Stimulated activated CD4-positive, alpha-beta T cell treated with anti-CD3 and anti-CD28 coated beads, Interleukin-2, amount 100 ng/mL, for 4 hours (primary cell): ENCODE measurements at regions not wholly inside any gene's neighbourhood (a gene's known extent, or its start where the extent isn't known, plus 50 kb on each side); places are given as distances from the start of the nearest gene placed in this dataset.

Experiments
- DNase-seq: peaks from one replicate; pipeline ENCODE4 v3.0.0-alpha.2; 2020; ENCODE audit warnings: low read depth

GRCh38 chr9:7394002-7394774, 405.4 kb downstream of the DMAC1 start:
- no peak for DNase-seq

DNA sequence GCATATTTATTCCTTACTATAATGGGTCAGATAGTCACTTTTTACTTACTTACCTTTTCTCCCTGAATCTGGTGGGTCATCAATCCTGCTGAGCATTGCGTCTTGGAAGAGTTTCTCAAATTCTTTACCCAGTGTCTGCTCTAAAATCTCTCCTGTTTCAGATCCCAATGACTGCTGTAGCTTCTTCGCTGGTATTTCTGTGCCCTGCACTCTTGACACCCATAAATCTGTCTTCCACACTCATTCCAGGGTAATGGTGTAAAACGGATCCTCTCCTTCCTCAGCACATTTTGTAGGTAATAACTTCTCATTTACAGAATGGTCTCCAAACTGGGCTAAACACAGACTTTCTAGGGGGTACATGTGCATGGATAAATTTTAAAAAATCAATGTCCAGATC, 407.4 kb downstream of the DMAC1 start:
- no peak for DNase-seq

DNA sequence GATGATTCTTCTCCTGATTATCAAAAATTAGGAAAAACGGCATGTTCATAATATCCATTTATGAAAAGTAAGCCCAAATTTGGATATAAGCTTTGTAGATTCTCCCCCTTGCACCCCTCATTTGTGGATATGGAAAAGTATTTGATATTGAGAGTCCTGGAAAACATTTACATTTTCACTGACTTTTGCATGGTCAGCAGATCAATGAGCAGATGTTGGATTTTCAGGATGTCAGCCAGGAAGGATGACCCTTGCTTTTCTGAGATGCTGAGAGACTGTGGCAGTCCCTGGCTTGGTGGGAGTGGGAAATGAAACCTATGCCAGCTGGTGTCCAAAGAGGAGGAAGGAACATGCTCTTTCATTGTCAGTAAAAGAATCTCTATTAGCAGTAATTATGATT, 410.8 kb downstream of the DMAC1 start:
- DNase-seq = no peak

DNA sequence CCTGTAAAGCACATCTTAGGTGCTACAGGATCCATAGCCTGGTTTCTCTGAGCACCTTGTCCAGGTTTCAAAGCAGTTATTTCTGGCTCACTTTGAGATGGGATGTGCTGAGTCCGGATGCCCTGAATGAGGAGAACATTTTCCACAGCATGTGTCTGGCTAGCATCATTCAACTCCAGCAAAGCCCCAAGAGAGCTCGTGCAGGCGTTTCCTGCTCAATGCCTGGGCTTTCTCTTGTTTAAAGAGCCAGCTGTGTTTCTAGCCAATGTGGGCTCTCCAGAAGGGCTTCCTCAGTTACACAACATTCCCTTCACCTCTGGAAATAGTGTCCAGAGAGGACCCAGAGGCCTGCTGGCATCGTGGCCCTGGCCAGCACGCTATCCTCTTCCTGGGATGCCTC, 411.7 kb downstream of the DMAC1 start:
- DNase-seq = no peak

DNA sequence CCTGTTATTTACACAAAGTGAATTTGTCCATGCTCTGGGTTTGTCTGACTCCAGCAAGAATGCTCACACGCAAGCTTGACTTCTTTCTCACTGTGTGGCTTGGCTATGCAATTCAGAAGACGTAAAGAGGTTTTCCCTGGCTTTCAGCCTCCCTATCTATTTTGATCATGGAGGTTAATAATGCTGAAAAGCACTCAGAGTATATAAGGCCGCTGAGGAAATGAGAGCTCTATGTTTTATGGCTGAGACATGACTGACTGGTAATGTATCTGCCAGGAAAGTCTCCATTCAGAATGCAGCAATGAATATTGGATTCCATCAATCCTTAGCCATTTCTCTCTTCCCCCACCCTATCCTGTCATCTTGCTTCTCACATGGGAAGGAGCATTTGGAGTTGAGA, 417.3 kb downstream of the DMAC1 start:
- DNase-seq = no peak

GRCh38 chr9:7377489-7377888, 422.1 kb downstream of the DMAC1 start:
- no peak for DNase-seq

GRCh38 chr9:7376833-7377232, 422.7 kb downstream of the DMAC1 start:
- no peak for DNase-seq

- no peak for DNase-seq
These were observed 423.4 kb downstream of the DMAC1 start for GRCh38 chr9:7376213-7376612.

GRCh38 chr9:7375013-7375511, 424.5 kb downstream of the DMAC1 start:
- no peak for DNase-seq

- no peak for DNase-seq
These were observed 428.6 kb downstream of the DMAC1 start for GRCh38 chr9:7370988-7371387.

DNA sequence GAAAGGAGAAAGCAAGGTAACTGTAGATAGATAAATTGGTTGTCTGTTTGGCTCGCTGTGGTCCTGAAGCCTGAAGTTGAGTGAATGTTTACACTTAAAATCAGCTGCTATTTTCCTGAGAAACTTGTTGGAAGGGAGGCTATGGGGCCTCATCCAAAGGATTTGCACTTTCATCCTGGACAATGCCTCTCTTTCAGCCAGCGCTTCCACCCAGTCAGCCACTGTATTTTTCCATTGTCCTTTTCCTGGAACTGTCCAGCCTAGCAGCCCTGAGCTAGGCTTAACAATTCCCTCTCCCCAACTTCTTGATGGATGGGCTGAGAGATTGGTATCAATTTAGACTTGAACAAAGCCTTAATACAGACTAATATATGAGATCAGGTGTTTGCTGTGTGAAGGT, 429.2 kb downstream of the DMAC1 start:
- no peak for DNase-seq

DNA sequence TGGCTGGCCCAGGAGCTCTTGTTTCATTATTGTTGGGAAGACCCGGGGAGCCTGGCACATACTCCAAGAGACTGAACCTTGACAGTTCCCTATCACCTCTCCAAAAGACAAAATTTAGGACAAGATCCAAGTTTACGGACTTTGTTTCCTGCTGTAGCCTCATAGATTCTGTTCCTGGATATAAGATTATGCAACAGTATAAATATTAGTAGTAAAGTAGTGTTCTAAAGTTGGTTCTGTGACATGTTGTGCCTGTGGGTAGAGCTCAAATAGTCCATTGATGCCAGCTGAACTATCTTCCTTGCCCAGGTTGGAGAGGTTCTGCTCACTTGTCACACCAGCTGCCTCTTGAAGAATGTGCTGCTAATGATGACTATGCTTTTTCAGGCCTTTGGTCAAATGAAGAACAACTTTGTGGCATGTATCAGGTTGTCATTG, 430.2 kb downstream of the DMAC1 start:
- no peak for DNase-seq

DNA sequence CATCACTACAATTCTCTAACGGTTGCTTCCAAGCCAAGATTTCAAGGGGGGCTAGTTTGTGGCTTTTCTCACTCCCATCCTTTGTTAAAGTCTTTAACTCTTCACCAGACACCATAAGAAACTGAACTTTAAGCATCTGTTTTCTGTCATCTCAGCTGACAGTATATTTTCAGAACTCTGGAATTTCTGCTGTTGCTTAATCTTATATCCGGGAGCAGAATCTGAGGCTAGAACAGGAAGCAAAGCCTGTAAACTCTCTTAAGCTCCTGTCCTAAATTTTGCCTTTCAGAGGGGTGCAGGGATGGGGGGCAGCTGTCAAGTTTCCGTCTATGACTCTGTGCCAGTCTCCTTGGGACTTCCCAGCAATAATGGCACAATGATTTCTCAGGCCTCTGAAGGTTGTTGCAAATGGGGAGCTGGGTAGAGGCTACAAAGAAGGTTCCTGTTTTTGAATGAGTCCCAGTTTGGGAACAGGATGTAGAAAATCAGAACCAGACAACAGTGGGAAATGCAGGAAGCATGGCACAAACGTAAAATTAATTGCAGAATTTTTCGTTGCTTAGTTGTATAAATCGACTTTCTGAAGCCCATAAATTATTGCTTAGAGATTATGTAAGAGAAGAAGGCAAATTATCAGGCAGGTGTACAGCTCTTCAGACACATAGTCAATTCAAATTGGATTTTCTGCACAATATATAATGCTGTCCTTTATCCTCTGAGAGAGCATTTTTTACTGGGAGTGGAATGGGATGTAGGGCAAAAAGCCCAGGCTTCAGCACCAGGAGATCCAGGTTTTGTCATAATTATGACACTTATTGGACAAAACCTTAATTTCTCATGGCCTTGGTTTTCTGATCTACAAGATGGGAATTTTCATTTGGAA, 430.9 kb downstream of the DMAC1 start:
- no peak for DNase-seq

- no peak for DNase-seq
These were observed 431.9 kb downstream of the DMAC1 start for GRCh38 chr9:7367726-7368125.

- no peak for DNase-seq
These were observed 433.5 kb downstream of the DMAC1 start for GRCh38 chr9:7366121-7366520.

- DNase-seq = no peak
These were observed 435.7 kb downstream of the DMAC1 start for GRCh38 chr9:7363777-7364477.

GRCh38 chr9:7360513-7360912, 439.1 kb downstream of the DMAC1 start:
- DNase-seq = no peak

GRCh38 chr9:7358876-7359275, 440.7 kb downstream of the DMAC1 start:
- no peak for DNase-seq

GRCh38 chr9:7354704-7355103, 444.9 kb downstream of the DMAC1 start:
- no peak for DNase-seq

GRCh38 chr9:7348692-7349091, 450.9 kb downstream of the DMAC1 start:
- DNase-seq = no peak

GRCh38 chr9:7347556-7347955, 452.0 kb downstream of the DMAC1 start:
- no peak for DNase-seq

DNA sequence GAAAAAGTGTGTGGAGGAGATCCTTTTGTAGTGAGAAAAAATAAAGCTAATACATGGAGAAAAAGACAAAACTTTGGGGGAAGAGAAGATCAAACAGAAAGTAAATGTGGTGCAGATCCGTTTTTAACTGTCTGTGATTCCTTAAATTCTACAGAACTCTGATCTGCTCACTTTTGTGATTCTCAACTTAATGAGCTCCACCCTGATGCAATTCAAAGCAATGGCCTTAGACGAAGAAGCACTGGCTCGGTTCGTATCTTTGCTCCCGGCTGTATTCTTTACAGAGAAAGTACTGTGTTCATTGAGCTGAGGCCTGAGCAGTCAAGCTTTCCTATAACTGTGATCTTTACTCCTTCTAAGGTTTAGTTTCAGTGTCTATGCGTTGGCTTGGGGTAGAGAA, 453.4 kb downstream of the DMAC1 start:
- DNase-seq = no peak

DNA sequence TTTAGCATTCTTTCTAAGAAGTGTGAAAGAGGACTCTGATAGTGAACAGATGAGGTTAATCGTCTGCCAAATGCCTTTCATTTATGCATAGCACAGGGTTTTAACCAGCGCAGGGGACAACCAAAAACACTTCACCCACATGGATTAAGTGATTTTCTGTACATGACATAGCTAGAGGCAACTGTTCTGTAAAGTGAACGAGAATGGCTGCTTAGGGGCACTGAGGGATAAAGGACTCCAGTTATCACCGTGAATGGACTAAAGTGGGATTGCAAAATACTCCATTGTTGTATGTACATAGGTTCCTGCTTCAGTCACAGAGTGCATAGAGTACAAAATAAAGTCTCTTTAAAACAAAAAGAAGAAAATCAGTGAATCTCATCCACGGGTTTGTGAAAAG, 456.8 kb downstream of the DMAC1 start:
- no peak for DNase-seq
